ENCODE measurements at regions not wholly inside any gene's neighbourhood (a gene's known extent, or its start where the extent isn't known, plus 50 kb on each side); places are given as distances from the start of the nearest gene placed in this dataset.

- Histone ChIP-seq H3K27ac (ENCODE audit: low read depth, low read length, poor library complexity, severe bottlenecking) (no peak overlapping the region), H3K9me2 (ENCODE audit: insufficient read depth, low read length) (no peaks in the 10 kb centered on the region), H3K79me2 (ENCODE audit: insufficient read depth, low read depth, low read length) (no peaks in the 10 kb centered on the region), H2AFZ (ENCODE audit: low read length) (no peak overlapping the region), H3K36me3 (ENCODE audit: insufficient read depth, low read length) (no peaks in the 10 kb centered on the region), H3K9me3 (ENCODE audit: low read length) (no peaks in the 10 kb centered on the region), H4K20me1 (ENCODE audit: insufficient read depth, low read length) (no peaks in the 10 kb centered on the region), H3K4me1 (ENCODE audit: insufficient read depth, low read length, poor library complexity, severe bottlenecking) (no peaks in the 10 kb centered on the region), H3K4me3 (ENCODE audit: low read depth, low read length, poor library complexity, severe bottlenecking) (no peak overlapping the region), H3K4me2 (ENCODE audit: low read length) (no peak overlapping the region)
- ChIA-PET POLR2A (interaction anchor here (1.1 kb wide), 1 partner anchor 72 kb away, joined by 3 read pairs; no protein-coding TSS in a partner anchor), CTCF (ENCODE audit: unreplicated experiment) (no interaction called here)
- intact Hi-C loops (cut with micrococcal nuclease; ENCODE audit: unreplicated experiment), result no loop called here
- TF ChIP-seq CTCF (conservative IDR thresholded peaks at IDR 0.05; ENCODE audit: low read length) (no peak), EZH2phosphoT487 (IDR thresholded peaks at IDR 0.05; ENCODE audit: borderline replicate concordance, low read depth, low read length) (no peak)
- BruUV-seq (replicated peaks), result no TSS peak
- no peak for DNase-seq (ENCODE audit: low spot score)
These were observed 62.4 kb upstream of the WDR11 start for GRCh38 chr10:120788771-120789170.

GRCh38 chr10:120789303-120790203 is 61.6 kb upstream of the WDR11 start:
- H3K4me1 ChIP-seq (ENCODE audit: insufficient read depth, low read length, poor library complexity, severe bottlenecking), result no peaks in the 10 kb centered on the region
- ChIA-PET POLR2A (no interaction called here), CTCF (ENCODE audit: unreplicated experiment) (no interaction called here)
- H3K79me2 ChIP-seq (ENCODE audit: insufficient read depth, low read depth, low read length), result no peaks in the 10 kb centered on the region
- no peaks in the 10 kb centered on the region for H3K36me3 ChIP-seq (ENCODE audit: insufficient read depth, low read length)
- BruUV-seq (replicated peaks), result no TSS peak
- H3K27ac ChIP-seq (ENCODE audit: low read depth, low read length, poor library complexity, severe bottlenecking), result no peak overlapping the region
- no peaks in the 10 kb centered on the region for H3K9me3 ChIP-seq (ENCODE audit: low read length)
- H3K4me2 ChIP-seq (ENCODE audit: low read length), result no peak overlapping the region
- no peak overlapping the region for H2AFZ ChIP-seq (ENCODE audit: low read length)
- TF ChIP-seq CTCF (conservative IDR thresholded peaks at IDR 0.05; ENCODE audit: low read length) (no peak), EZH2phosphoT487 (IDR thresholded peaks at IDR 0.05; ENCODE audit: borderline replicate concordance, low read depth, low read length) (no peak)
- no peak overlapping the region for H3K4me3 ChIP-seq (ENCODE audit: low read depth, low read length, poor library complexity, severe bottlenecking)
- no peak for DNase-seq (ENCODE audit: low spot score)
- no peaks in the 10 kb centered on the region for H4K20me1 ChIP-seq (ENCODE audit: insufficient read depth, low read length)
- intact Hi-C loops (cut with micrococcal nuclease; ENCODE audit: unreplicated experiment), result no loop called here
- no peaks in the 10 kb centered on the region for H3K9me2 ChIP-seq (ENCODE audit: insufficient read depth, low read length)

GRCh38 chr10:120791316-120791715 is 59.8 kb upstream of the WDR11 start:
- no peak overlapping the region for H3K27ac ChIP-seq (ENCODE audit: low read depth, low read length, poor library complexity, severe bottlenecking)
- intact Hi-C loops (cut with micrococcal nuclease; ENCODE audit: unreplicated experiment), result no loop called here
- no peaks in the 10 kb centered on the region for H3K4me1 ChIP-seq (ENCODE audit: insufficient read depth, low read length, poor library complexity, severe bottlenecking)
- no peaks in the 10 kb centered on the region for H4K20me1 ChIP-seq (ENCODE audit: insufficient read depth, low read length)
- no peaks in the 10 kb centered on the region for H3K79me2 ChIP-seq (ENCODE audit: insufficient read depth, low read depth, low read length)
- H3K36me3 ChIP-seq (ENCODE audit: insufficient read depth, low read length), result no peaks in the 10 kb centered on the region
- no TSS peak for BruUV-seq (replicated peaks)
- no peak overlapping the region for H2AFZ ChIP-seq (ENCODE audit: low read length)
- no peak overlapping the region for H3K4me2 ChIP-seq (ENCODE audit: low read length)
- ChIA-PET CTCF (ENCODE audit: unreplicated experiment) (no interaction called here), POLR2A (no interaction called here)
- no peak for DNase-seq (ENCODE audit: low spot score)
- TF ChIP-seq EZH2phosphoT487 (IDR thresholded peaks at IDR 0.05; ENCODE audit: borderline replicate concordance, low read depth, low read length), result no peak
- no peak for TF ChIP-seq CTCF (conservative IDR thresholded peaks at IDR 0.05; ENCODE audit: low read length)
- no peaks in the 10 kb centered on the region for H3K9me2 ChIP-seq (ENCODE audit: insufficient read depth, low read length)
- H3K4me3 ChIP-seq (ENCODE audit: low read depth, low read length, poor library complexity, severe bottlenecking), result no peak overlapping the region
- H3K9me3 ChIP-seq (ENCODE audit: low read length), result no peaks in the 10 kb centered on the region

Data from OCI-LY7 (cell line).